Thyroid gland (tissue), 4 donors: ENCODE measurements at regions not wholly inside any gene's neighbourhood (a gene's known extent, or its start where the extent isn't known, plus 50 kb on each side); places are given as distances from the start of the nearest gene placed in this dataset.
A peak's percentile ranks its signal among the peaks of the same experiment; 100 is the strongest.

Experiments used
- POLR2A ChIP-seq, 2 donors: fragments of 450-650 bp; IDR thresholded peaks; one replicate each; pipeline ENCODE4 v1.6.1; 2017; ENCODE audit warnings: antibody characterized with exemption in 2 of 2, mild to moderate bottlenecking in 2 of 2, moderate library complexity in 1 of 2
- TF ChIP-seq, protein P1 (sequence below), 6 experiments: fragments of 200-600 bp in 3 of 6; fragments of 450-650 bp in 3 of 6; sonication (generic) in 3 of 6; IDR thresholded peaks; one replicate each; pipeline ENCODE4 v1.5.1; 2016 to 2019; ENCODE audit warnings: antibody characterized with exemption in 6 of 6, mild to moderate bottlenecking in 2 of 6, inconsistent platforms in 1 of 6, moderate library complexity in 1 of 6

- TF ChIP-seq POLR2A (IDR thresholded peaks at IDR 0.05): no peak
- TF ChIP-seq, protein P1, sequence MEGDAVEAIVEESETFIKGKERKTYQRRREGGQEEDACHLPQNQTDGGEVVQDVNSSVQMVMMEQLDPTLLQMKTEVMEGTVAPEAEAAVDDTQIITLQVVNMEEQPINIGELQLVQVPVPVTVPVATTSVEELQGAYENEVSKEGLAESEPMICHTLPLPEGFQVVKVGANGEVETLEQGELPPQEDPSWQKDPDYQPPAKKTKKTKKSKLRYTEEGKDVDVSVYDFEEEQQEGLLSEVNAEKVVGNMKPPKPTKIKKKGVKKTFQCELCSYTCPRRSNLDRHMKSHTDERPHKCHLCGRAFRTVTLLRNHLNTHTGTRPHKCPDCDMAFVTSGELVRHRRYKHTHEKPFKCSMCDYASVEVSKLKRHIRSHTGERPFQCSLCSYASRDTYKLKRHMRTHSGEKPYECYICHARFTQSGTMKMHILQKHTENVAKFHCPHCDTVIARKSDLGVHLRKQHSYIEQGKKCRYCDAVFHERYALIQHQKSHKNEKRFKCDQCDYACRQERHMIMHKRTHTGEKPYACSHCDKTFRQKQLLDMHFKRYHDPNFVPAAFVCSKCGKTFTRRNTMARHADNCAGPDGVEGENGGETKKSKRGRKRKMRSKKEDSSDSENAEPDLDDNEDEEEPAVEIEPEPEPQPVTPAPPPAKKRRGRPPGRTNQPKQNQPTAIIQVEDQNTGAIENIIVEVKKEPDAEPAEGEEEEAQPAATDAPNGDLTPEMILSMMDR (IDR thresholded peaks at IDR 0.05): peak; percentile 24 to 63 (median 42)
Observed at GRCh38 chr10:45249978-45250693, 65.3 kb downstream of the OR13A1 start.
